HG03439 (cell line): ENCODE measurements at regions not wholly inside any gene's neighbourhood (a gene's known extent, or its start where the extent isn't known, plus 50 kb on each side); places are given as distances from the start of the nearest gene placed in this dataset.

Source experiments
- ATAC-seq: cut with Tn5 transposase; IDR thresholded peaks from one replicate; pipeline ENCODE4 v1.9.1; 2021; ENCODE audit warnings: mild to moderate bottlenecking, moderate library complexity; ENCODE audit not compliant: unreplicated experiment

GRCh38 chr2:183606718-183607085 lies 482.5 kb downstream of the NUP35 start:
- ATAC-seq = no peak

- no peak for ATAC-seq
Observed at GRCh38 chr2:183607995-183608394, 483.8 kb downstream of the NUP35 start.

- no peak for ATAC-seq
Observed at GRCh38 chr2:183608747-183609146, 484.5 kb downstream of the NUP35 start.

- no peak for ATAC-seq
Observed at GRCh38 chr2:183610724-183611123, 486.5 kb downstream of the NUP35 start.

- no peak for ATAC-seq
Observed at GRCh38 chr2:183614799-183615435, 490.7 kb downstream of the NUP35 start.

- ATAC-seq = no peak
Observed at GRCh38 chr2:183623227-183623626, 499.0 kb downstream of the NUP35 start.

- no peak for ATAC-seq
Observed at GRCh38 chr2:183630964-183631363, 506.7 kb downstream of the NUP35 start.

- ATAC-seq = no peak
Observed at GRCh38 chr2:183656121-183656520, 531.9 kb downstream of the NUP35 start.

GRCh38 chr2:183665425-183665824 lies 541.2 kb downstream of the NUP35 start:
- no peak for ATAC-seq

GRCh38 chr2:183666031-183666430 lies 541.8 kb downstream of the NUP35 start:
- no peak for ATAC-seq

GRCh38 chr2:183671233-183671632 lies 547.0 kb downstream of the NUP35 start:
- ATAC-seq = no peak

GRCh38 chr2:183678908-183679307 lies 554.7 kb downstream of the NUP35 start:
- no peak for ATAC-seq

- no peak for ATAC-seq
Observed at GRCh38 chr2:183680573-183680972, 556.3 kb downstream of the NUP35 start.

- no peak for ATAC-seq
Observed at GRCh38 chr2:183684686-183685085, 560.4 kb downstream of the NUP35 start.

- no peak for ATAC-seq
Observed at GRCh38 chr2:183696028-183696427, 571.8 kb downstream of the NUP35 start.

- ATAC-seq = no peak
Observed at GRCh38 chr2:183709829-183710228, 585.6 kb downstream of the NUP35 start.

- no peak for ATAC-seq
Observed at GRCh38 chr2:183718246-183718645, 594.0 kb downstream of the NUP35 start.

- ATAC-seq = no peak
Observed at GRCh38 chr2:183723278-183723677, 599.0 kb downstream of the NUP35 start.

GRCh38 chr2:183729380-183729779 lies 605.1 kb downstream of the NUP35 start:
- ATAC-seq = no peak

GRCh38 chr2:183740241-183740640 lies 616.0 kb downstream of the NUP35 start:
- no peak for ATAC-seq

GRCh38 chr2:183752571-183752970 lies 628.3 kb downstream of the NUP35 start:
- ATAC-seq = no peak

- no peak for ATAC-seq
Observed at GRCh38 chr2:183759033-183759432, 634.8 kb downstream of the NUP35 start.

- no peak for ATAC-seq
Observed at GRCh38 chr2:183773775-183774174, 649.5 kb downstream of the NUP35 start.
